ENCODE measurements at regions not wholly inside any gene's neighbourhood (a gene's known extent, or its start where the extent isn't known, plus 50 kb on each side); places are given as distances from the start of the nearest gene placed in this dataset.

GRCh38 chr18:41845563-41845962, 109.5 kb upstream of the PIK3C3 start:
- DNase-seq = no peak
- in situ Hi-C loops (cut with MboI; ENCODE audit: low pct_unique_long_range_greater_than_20kb, low sequenced_read_pairs) = no loop called here

GRCh38 chr18:41842886-41843285, 112.1 kb upstream of the PIK3C3 start:
- in situ Hi-C loops (cut with MboI; ENCODE audit: low pct_unique_long_range_greater_than_20kb, low sequenced_read_pairs) = no loop called here
- DNase-seq = no peak

- in situ Hi-C loops (cut with MboI; ENCODE audit: low pct_unique_long_range_greater_than_20kb, low sequenced_read_pairs) = no loop called here
- no peak for DNase-seq
These were observed 125.2 kb upstream of the PIK3C3 start for GRCh38 chr18:41829647-41830516.

DNA sequence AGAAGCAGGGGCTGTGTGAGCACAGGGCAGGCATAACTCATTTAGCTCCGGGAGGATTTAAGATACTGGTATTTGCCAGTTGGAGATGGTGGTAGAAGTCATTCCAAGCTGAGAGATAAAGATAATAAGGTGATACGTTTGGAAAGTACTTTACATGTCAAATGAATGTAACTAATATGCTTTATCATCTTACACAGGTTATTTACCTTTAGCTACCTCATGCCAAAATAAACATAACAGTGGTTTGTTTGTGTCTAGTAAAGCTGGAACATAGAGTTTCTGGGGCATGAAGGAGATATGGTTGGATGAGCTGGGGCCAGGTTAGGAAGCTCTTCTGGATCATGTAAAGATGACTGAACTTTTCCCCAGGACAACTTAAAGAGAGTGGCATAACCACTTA, 126.9 kb upstream of the PIK3C3 start:
- in situ Hi-C loops (cut with MboI; ENCODE audit: low pct_unique_long_range_greater_than_20kb, low sequenced_read_pairs) = no loop called here
- no peak for DNase-seq

- DNase-seq = no peak
- in situ Hi-C loops (cut with MboI; ENCODE audit: low pct_unique_long_range_greater_than_20kb, low sequenced_read_pairs) = no loop called here
These were observed 134.2 kb upstream of the PIK3C3 start for GRCh38 chr18:41820784-41821183.

DNA sequence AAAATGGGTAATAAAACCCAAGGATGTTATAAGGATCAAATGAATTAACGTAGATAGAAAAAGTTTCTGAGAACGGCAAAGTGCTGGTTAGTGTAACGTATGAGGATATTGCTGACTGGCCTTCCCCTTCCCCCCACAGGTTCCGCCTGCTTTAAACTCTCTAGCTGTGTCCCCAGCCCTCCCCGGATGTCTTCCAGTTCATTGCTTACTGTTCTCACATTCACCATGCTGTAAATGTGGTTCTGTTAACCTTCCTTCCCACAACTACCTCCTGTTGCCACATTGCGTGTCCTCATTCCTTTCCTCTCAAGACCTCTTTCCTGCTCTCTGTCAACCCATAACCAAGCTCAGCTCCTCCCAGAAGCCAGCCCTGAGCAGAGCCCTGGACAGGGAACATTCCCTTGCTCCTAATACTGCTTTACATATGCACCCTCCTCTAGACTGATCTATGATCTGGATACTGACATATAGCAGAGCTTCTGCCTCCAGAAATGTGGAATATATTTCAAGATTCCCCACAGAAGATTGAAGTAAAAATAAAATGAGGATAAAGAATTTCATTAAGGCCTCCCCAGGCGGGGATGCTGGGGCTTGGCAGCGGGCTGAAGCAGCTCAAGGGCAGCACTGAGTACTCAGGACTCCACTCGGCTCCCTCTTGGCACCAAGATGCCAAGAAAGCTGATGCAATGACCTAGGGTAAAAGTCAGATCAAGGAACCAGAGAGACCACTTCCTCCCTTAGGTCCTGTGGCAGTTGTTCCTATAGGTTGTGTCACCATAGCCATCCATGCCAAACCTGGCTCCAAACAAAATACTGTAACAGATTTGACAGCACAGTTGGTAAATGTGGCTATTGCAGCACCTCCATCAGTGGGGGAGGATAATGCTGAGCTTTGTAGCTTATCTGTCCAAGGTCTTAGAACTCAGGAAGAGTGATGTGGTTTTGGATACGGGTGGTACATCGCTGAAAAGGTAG, 136.4 kb upstream of the PIK3C3 start:
- in situ Hi-C loops (cut with MboI; ENCODE audit: low pct_unique_long_range_greater_than_20kb, low sequenced_read_pairs) = no loop called here
- no peak for DNase-seq

DNA sequence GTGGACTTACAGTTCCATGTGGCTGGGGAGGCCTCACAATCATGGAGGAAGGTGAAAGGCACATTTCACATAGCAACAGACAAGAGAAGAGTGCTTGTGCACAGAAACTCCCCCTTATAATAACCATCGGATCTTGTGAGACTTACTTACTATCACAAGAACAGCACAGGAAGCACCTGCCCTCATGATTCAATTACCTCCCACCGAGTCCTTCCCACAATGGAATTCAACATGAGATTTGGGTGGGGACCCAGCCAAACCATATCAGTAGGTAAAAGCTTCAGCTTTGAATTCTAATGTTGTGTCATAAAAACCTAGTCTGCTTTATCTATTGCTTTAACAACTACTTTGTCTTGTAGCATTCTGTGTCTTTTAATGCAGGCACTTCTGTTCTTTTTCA, 140.4 kb upstream of the PIK3C3 start:
- no peak for DNase-seq
- in situ Hi-C loops (cut with MboI; ENCODE audit: low pct_unique_long_range_greater_than_20kb, low sequenced_read_pairs) = no loop called here

DNA sequence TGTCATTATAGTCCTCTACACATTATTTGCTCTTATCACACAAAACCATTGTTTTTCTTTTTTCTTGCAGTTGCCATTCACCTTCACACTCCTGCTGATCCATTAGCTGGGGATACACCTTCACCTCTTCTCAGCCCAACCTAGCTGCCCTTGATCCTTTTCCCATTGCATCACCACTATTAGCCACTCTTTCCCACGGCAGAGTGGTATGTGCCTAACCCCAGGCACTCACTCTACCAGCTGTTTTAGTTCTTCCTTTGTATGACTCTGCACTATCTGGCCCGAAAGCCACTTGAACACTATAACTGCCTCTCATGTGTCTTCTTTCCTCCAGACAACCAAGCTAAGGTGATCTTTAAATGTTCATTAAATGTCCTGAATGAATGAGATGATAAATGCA, 145.4 kb upstream of the PIK3C3 start:
- in situ Hi-C loops (cut with MboI; ENCODE audit: low pct_unique_long_range_greater_than_20kb, low sequenced_read_pairs) = no loop called here
- no peak for DNase-seq

DNA sequence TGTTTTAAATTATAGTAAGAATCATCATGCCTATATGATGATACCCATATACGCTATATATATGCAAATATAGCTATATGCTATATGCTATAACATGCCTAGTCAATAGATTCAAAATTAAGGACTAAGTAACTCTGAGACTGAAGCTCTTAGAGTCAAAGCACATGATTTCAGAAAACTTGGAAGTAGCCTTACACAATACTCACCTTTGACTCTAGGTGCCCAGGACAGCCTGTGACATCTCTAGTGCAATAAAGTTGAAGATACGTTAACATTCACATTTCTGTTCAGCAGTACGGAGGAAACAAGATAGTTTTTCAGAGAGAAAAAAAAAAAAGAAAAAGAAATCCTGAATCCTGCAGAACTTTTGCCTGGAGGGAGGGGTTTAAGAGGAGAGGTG, 149.7 kb upstream of the PIK3C3 start:
- DNase-seq = no peak
- in situ Hi-C loops (cut with MboI; ENCODE audit: low pct_unique_long_range_greater_than_20kb, low sequenced_read_pairs) = no loop called here

DNA sequence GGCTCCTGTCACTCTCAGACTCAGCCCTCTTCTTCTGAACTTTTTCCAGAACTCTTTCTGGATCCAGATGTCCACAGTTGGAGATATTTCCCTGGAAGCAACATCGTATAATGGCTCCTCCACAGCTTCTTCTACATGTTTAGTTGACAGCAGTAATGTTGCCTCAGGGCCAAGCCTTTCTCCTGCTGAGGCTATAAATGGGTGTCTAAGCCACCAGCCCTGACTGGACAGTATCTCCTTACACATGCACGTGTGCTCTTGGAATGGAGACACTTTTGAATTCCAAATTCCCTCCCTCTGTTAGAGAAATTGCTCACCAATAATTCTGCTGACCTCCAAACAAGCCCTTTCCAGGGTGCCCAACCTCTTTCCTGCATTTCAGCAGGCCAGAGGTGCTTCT, 156.2 kb upstream of the PIK3C3 start:
- in situ Hi-C loops (cut with MboI; ENCODE audit: low pct_unique_long_range_greater_than_20kb, low sequenced_read_pairs) = no loop called here
- DNase-seq = no peak

- in situ Hi-C loops (cut with MboI; ENCODE audit: low pct_unique_long_range_greater_than_20kb, low sequenced_read_pairs) = no loop called here
- DNase-seq = no peak
These were observed 164.3 kb upstream of the PIK3C3 start for GRCh38 chr18:41790687-41791086.

GRCh38 chr18:41789001-41789400, 166.0 kb upstream of the PIK3C3 start:
- in situ Hi-C loops (cut with MboI; ENCODE audit: low pct_unique_long_range_greater_than_20kb, low sequenced_read_pairs) = no loop called here
- no peak for DNase-seq

DNA sequence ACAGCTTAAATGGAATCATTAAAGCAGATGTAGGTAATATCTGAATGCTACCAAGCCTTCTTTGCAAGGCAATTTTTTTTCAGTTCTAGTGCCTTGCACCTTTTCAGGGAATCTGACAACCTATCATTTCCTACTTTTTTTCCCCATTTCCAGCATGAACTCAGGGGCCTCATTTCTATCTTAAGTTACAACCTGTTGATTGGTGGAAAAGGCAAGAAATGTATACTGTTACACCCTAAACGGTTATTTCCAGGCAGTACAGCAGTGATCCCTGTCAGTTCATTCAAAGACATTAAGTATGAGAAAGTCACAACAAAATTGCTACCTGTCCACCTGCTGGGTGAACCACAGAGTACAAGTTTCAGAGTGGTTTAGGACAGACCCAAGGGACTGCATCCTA, 171.2 kb upstream of the PIK3C3 start:
- DNase-seq = no peak
- in situ Hi-C loops (cut with MboI; ENCODE audit: low pct_unique_long_range_greater_than_20kb, low sequenced_read_pairs) = no loop called here

- no peak for DNase-seq
- in situ Hi-C loops (cut with MboI; ENCODE audit: low pct_unique_long_range_greater_than_20kb, low sequenced_read_pairs) = no loop called here
These were observed 171.8 kb upstream of the PIK3C3 start for GRCh38 chr18:41783065-41783818.

GRCh38 chr18:41771973-41772372, 183.1 kb upstream of the PIK3C3 start:
- DNase-seq = no peak
- in situ Hi-C loops (cut with MboI; ENCODE audit: low pct_unique_long_range_greater_than_20kb, low sequenced_read_pairs) = no loop called here

GRCh38 chr18:41769265-41769664, 185.8 kb upstream of the PIK3C3 start:
- no peak for DNase-seq
- in situ Hi-C loops (cut with MboI; ENCODE audit: low pct_unique_long_range_greater_than_20kb, low sequenced_read_pairs) = no loop called here

- DNase-seq = no peak
- in situ Hi-C loops (cut with MboI; ENCODE audit: low pct_unique_long_range_greater_than_20kb, low sequenced_read_pairs) = no loop called here
These were observed 186.6 kb upstream of the PIK3C3 start for GRCh38 chr18:41768467-41768866.

DNA sequence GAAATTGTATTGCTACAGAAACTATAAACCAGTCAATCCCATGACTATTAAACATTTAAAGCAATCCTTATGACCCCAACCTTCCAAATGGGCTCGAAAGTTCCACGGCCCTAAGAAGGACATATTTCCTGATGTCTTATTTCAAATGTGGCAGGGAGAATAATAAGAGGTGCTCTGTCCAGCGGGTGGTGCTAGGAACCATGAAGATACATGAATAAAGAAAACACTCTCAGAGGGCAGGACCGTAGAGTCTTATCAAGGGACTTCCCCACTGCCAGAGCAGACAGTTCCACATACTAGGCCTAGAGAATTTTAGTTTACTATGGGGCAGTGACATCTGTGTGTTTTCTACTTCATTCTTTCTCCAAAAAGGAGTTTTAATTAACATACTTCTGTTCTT, 187.1 kb upstream of the PIK3C3 start:
- no peak for DNase-seq
- in situ Hi-C loops (cut with MboI; ENCODE audit: low pct_unique_long_range_greater_than_20kb, low sequenced_read_pairs) = no loop called here

GRCh38 chr18:41765460-41765859, 189.6 kb upstream of the PIK3C3 start:
- in situ Hi-C loops (cut with MboI; ENCODE audit: low pct_unique_long_range_greater_than_20kb, low sequenced_read_pairs) = no loop called here
- DNase-seq = no peak

- in situ Hi-C loops (cut with MboI; ENCODE audit: low pct_unique_long_range_greater_than_20kb, low sequenced_read_pairs) = no loop called here
- DNase-seq = no peak
These were observed 191.7 kb upstream of the PIK3C3 start for GRCh38 chr18:41763361-41763760.
